ENCODE measurements at regions not wholly inside any gene's neighbourhood (a gene's known extent, or its start where the extent isn't known, plus 50 kb on each side); places are given as distances from the start of the nearest gene placed in this dataset.

GRCh38 chr3:124354150-124354549, 362.2 kb upstream of the ROPN1 start (continued):
- TF ChIP-seq CHD7 (IDR thresholded peaks at IDR 0.05; ENCODE audit: insufficient replicate concordance, low read length): no peak
- TF ChIP-seq TAF1 (IDR thresholded peaks at IDR 0.05; ENCODE audit: low read depth, low read length): no peak
- TF ChIP-seq MAFK (IDR thresholded peaks at IDR 0.05; ENCODE audit: low read depth, low read length): no peak
- TF ChIP-seq POU5F1 (IDR thresholded peaks at IDR 0.05; ENCODE audit: low read depth, low read length): no peak
- no peak for TF ChIP-seq RAD21 (IDR thresholded peaks at IDR 0.05 in 1 of 2, conservative IDR thresholded peaks at IDR 0.05 in 1 of 2; ENCODE audit: low read depth in 2 of 2, low read length in 2 of 2)
- no peak for TF ChIP-seq EZH2 (IDR thresholded peaks at IDR 0.05; ENCODE audit: low read depth, low read length, severe bottlenecking)
- TF ChIP-seq PHF8 (conservative IDR thresholded peaks at IDR 0.05; ENCODE audit: low read depth, low read length): no peak
- no peak for TF ChIP-seq JUND (IDR thresholded peaks at IDR 0.05; ENCODE audit: low read length)
- TF ChIP-seq TEAD4 (IDR thresholded peaks at IDR 0.05; ENCODE audit: low read depth, low read length): no peak
